ENCODE measurements at regions not wholly inside any gene's neighbourhood (a gene's known extent, or its start where the extent isn't known, plus 50 kb on each side); places are given as distances from the start of the nearest gene placed in this dataset.

GRCh38 chr1:4207183-4207582 lies 307.1 kb upstream of the C1orf174 start:
- TF ChIP-seq, protein P1, sequence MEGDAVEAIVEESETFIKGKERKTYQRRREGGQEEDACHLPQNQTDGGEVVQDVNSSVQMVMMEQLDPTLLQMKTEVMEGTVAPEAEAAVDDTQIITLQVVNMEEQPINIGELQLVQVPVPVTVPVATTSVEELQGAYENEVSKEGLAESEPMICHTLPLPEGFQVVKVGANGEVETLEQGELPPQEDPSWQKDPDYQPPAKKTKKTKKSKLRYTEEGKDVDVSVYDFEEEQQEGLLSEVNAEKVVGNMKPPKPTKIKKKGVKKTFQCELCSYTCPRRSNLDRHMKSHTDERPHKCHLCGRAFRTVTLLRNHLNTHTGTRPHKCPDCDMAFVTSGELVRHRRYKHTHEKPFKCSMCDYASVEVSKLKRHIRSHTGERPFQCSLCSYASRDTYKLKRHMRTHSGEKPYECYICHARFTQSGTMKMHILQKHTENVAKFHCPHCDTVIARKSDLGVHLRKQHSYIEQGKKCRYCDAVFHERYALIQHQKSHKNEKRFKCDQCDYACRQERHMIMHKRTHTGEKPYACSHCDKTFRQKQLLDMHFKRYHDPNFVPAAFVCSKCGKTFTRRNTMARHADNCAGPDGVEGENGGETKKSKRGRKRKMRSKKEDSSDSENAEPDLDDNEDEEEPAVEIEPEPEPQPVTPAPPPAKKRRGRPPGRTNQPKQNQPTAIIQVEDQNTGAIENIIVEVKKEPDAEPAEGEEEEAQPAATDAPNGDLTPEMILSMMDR (IDR thresholded peaks at IDR 0.05): no peak
- no peak for TF ChIP-seq POLR2A (IDR thresholded peaks at IDR 0.05)
